ENCODE measurements at regions not wholly inside any gene's neighbourhood (a gene's known extent, or its start where the extent isn't known, plus 50 kb on each side); places are given as distances from the start of the nearest gene placed in this dataset.

GRCh38 chr1:37358992-37359391 is 115.4 kb upstream of the ZC3H12A start:
- TF ChIP-seq CTCF (IDR thresholded peaks at IDR 0.05; ENCODE audit: low read length) (no peak), EZH2 (optimal IDR thresholded peaks at IDR 0.05; ENCODE audit: low read depth, low read length) (no peak)

Data from MM.1S (cell line).